Thyroid gland (tissue), 4 donors: ENCODE measurements at regions not wholly inside any gene's neighbourhood (a gene's known extent, or its start where the extent isn't known, plus 50 kb on each side); places are given as distances from the start of the nearest gene placed in this dataset.

Source experiments
- CTCF ChIP-seq, 6 experiments: fragments of 200-600 bp in 3 of 6; fragments of 450-650 bp in 3 of 6; sonication (generic) in 3 of 6; IDR thresholded peaks; one replicate each; pipeline ENCODE4 v1.5.1; 2016 to 2019; ENCODE audit warnings: antibody characterized with exemption in 6 of 6, mild to moderate bottlenecking in 2 of 6, inconsistent platforms in 1 of 6, moderate library complexity in 1 of 6
- POLR2A ChIP-seq, 2 donors: fragments of 450-650 bp; IDR thresholded peaks; one replicate each; pipeline ENCODE4 v1.6.1; 2017; ENCODE audit warnings: antibody characterized with exemption in 2 of 2, mild to moderate bottlenecking in 2 of 2, moderate library complexity in 1 of 2

GRCh38 chr1:47513393-47513792 is 75.5 kb downstream of the FOXD2 start:
- no peak for TF ChIP-seq POLR2A (IDR thresholded peaks at IDR 0.05)
- no peak for TF ChIP-seq CTCF (IDR thresholded peaks at IDR 0.05)
